ENCODE measurements at regions not wholly inside any gene's neighbourhood (a gene's known extent, or its start where the extent isn't known, plus 50 kb on each side); places are given as distances from the start of the nearest gene placed in this dataset.

DNA sequence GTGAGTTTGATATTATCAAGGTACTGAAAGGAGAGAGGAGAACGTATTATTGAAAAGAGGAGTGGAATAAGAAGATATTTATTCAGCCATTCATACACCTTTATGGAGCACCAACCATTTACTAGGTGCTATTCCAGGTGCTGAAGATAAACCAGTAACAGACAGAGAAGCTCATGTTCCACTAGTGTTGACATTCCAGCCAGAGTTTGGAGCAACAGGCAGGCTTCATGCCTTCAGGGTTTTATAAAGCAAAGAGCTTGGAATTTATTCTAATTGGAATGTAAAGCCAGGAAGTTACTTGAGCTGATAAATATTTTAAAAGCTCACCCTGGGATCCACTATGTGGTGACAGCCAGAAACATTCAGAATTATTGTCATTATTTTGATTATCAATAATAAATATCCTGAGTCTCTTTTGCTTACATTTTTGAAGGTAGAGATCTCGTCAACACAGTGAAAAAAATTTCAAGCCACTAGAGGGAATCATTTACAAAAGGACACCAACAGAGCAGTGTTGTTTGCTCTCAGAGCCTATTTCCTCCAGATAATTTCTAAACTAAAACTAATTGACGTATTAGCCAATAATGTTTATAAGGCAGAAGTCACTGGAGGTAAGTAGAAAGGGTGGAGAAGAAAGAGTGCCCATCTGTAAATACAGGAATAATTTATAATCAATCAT is 172.0 kb downstream of the KCNA4 start:
- no peak for TF ChIP-seq POLR2AphosphoS5 (IDR thresholded peaks at IDR 0.05; ENCODE audit: low read depth, low read length)
- TF ChIP-seq POLR2A (IDR thresholded peaks at IDR 0.05; ENCODE audit: low read depth, low read length): no peak
